ENCODE measurements at regions not wholly inside any gene's neighbourhood (a gene's known extent, or its start where the extent isn't known, plus 50 kb on each side); places are given as distances from the start of the nearest gene placed in this dataset.
A peak's percentile ranks its signal among the peaks of the same experiment; 100 is the strongest.

DNA sequence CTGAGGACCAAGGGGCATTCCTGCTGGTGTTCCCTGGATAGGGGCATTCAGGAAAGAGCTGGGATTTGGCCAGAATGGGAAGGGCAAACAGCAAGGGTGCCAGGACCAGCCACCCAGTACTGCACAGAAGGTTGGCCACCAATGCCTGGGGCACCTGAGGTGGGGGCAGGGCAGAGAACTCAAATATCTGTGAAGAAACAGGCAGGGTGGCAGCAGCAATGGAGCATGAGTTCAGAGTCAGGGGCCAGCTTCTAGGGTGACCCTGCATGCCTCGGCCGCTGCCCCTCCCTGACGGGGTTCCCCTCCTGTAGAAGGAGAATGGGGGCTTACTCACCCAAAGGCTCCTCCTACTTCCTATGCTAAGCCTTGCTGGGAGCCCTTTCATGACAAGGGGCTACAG, 79.3 kb upstream of the SHANK2 start:
- no peak for DNase-seq

DNA sequence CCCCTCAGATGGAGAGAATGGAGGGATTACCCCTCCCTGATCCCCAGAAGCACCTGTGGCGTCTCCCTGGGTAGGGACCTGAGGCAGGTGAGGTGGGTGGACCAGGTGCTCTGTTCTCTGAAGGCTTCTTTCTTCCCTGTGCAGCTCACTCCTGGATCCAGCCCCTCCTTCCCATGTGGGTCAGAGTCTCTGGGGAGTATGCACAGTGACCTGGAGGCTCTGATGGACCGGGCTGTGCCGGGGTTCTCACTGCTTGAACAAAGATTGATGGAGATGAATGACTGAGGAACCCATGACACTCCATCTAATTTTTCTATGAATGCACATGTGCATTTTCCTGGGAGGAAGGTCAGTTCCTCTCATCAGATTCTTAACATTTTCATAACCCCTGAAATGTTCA, 78.6 kb upstream of the SHANK2 start:
- no peak for DNase-seq

DNA sequence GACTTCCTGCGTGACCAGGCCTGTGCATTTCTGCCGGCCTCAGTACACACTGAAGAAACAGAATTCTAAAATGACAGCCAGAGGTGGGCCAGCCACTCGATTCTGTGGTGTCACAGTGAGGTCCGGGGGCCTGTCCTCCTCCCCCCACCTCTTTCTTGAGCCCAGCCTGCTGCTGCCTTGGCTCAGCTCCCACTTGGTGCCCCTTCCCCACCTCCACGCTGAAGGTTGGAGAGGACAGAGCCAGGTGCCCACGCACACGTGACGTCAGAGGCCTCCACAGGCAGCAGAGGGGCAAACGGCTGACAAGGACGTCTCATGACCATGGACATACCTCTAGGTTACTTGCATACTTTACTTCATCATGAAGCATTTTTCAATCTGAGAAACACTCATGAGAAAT, 78.0 kb upstream of the SHANK2 start:
- DNase-seq: no peak

DNA sequence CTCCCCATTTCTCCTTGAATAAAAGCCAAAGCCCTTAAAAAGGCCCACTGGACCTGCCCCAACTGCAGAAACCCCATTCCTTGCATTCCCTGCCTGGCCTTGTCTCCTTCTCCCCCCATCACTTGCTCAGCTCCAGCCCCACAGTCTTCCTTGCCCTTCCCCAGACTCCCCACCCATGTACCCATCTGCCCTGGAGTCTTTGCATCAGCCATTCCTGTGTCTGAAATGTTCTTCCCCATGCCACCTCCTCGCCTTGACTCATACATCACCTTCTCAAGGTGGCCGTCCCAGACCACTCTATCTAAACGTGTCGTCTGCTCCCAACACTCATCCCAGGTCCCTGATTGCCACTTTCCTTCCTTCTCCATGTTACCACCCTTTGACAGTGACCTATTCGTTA, 77.4 kb upstream of the SHANK2 start:
- no peak for DNase-seq

DNA sequence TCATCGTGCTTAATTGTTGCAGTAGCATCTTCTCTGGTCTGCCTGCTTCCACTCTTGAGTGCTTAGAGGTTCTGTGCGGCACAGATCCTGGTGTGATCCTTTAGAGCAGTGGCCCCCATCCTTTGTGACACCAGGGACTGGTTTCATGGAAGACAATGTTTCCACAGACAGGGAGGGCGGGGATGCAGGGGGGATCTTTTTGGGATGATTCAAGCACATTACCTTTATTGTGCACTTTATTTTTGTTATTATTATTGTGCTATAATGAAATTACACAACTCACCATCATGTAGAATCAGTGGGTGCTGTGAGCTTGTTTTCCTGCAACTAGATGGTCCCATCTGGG, 76.8 kb upstream of the SHANK2 start:
- no peak for DNase-seq

DNA sequence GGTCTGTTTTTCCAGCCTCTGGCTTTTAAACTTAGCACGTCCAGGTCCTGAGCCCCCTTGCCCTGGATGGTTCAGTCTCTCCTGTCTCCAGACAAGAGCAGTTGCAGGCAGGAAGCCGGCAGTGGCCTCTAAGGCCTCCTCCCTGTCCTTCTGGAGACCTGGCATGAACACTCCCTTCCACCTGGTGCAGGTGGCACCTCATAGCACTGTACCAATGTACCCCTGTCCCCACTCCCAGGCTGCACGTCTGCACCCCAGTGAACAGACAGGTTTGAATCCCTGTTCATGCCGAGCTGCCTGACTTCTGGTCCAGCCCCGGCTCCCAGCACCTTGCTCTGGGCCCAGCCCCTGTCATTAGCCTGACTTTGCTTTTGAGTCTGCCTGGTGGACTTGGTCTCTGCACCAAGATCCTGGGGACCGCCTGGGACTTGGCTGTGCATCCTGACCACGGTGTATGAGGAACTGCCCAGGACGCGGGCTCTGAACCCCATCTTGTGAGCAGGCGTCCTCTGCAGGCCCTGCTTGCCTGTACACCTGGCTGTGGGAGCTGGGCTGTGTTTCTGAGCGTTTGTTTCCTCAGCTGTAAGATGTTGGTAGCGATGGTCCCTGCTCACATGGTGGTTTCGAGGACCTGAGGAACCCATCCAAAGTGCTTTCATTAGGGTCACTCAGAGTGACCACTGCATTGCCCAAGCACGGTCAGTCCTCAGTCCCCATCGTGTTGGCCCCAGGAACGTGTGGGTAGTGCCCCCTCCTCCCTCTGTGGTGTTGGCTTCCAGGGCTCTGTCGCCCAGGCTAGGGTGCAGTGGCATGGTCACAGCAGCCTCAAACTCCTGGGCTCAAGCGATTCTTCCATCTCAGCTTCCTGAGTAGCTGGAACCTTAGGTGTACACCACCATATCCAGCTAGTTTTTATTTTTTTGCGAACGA, 75.0 kb upstream of the SHANK2 start:
- no peak for DNase-seq

DNA sequence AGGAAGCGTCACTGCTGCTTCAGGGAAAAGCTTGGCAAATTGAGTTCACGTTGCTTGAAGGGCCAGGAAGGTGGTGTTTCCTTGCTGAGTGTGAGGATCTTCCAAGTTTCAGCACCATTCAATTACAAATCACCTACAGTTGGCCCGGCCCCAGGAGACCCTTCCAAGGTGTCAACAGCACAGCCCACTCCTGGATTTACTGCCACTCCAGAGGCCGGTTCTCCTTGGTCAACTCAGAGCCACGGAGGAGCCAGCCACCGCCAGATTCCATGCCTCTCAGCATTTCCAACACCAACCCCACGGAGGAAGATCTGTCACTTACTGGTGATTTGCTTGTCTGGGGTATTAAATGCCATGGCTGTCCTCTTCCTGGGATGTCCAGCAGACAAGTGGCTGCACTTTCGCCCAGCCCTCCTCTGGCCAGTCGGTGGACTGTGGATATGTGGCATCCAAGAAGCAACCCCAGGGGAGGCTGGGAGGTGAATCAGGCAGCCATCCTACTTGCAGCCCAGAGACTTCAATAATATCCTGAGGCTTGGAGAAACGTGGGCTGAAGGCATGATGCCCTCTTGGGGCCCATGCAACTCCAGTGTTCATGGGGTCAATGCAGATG, 74.1 kb upstream of the SHANK2 start:
- no peak for DNase-seq

DNA sequence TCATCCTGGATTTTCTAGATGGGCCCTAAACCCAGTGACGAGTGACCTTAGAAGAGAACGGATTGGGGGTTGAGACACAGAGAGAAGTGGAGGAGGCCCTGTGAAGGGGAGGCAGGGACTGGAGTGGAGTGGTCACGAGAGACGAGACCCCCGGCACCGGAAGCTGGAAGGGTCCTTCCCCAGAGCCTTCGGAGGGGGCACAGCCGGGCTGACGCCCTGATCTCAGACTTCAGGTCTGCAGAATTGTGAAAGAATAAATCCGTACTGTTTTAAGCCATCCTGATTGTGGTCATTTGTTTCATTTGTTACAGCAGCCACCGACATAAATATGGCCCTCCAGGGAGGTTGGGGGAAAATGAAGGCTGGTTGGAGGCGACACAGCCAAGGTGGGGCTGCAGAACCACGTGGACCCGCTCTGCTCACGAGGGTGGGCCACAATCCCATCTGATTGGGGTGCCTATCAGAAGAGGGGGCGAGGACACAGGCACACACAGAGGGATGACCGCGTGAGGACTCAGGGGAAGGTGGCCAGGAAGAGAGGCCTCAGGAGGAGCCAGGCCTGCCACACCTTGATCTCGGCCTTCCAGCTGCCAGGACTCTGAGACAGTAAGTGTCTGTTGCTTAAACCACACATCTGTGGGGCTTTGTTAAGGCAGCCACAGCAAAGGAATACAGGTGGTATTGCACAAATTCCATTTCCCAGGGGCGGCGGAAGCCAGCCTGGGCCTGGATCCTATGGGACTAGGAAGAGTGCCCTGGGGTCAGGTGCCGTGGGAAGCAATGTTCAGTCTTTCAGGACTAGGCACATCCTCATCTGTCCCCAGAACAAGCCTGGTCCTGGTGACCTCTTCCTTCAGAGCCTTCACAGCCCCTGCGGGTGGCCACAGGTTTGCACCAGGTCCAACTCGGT, 73.3 kb upstream of the SHANK2 start:
- no peak for DNase-seq

DNA sequence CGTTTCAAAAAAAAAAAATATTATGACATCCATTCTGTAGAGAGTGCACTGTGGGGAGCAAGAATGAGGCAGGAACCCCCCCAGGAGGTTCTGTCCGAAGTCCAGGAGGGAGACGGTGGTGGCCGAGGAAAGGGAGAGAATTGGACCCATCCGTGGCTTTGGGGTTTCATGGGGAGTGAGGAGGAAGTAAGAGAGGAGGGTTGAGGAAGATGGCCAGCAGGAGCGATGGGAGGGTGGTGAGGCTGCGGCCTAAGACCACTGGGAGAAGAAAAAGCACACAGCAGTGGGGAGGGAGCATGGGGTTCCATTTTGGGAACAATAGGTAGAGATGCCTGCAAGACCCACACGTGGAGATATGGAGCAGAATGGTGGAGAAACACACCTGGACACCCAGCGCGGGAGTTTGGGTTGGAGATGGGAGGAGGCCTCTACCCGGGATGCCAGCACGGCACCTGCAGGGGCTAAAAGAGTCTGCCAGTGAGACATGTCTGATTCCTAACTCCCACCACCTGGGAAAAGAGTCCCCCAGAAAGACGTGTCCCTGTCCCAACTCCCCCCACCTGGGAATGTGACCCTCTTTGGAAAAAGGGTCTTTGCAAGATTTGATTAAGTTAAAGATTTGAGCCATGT, 72.5 kb upstream of the SHANK2 start:
- no peak for DNase-seq

DNA sequence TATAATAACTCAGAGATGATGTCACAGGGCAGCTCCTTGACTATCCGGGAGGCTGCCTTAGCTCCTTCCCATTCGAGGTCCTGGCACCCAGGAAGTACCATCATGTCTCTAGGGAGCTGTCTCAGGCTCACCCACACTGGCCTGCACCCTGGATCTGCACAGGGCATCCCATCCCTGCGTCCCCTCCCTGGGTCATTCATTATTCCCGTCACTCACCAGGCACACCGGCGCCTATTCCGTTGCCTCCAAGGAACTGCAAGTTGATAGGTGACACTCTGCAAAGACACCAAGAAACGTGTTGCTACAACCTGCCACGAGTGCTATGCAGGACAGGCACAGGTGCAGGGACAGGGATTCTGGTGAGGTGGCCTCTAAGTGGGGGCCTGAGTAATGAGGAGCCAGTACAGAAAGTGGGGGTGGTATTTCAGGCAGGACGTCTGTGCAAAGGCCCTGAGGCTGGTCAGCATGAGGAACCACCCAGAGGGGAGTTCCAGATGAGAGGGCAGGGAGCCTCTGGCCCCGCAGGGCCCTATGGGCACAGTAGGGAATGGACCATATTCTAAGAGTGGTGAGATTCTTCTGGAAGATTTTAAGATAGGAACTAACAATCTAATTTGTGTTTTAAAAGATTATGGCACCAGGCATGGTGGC, 71.6 kb upstream of the SHANK2 start:
- DNase-seq: no peak

DNA sequence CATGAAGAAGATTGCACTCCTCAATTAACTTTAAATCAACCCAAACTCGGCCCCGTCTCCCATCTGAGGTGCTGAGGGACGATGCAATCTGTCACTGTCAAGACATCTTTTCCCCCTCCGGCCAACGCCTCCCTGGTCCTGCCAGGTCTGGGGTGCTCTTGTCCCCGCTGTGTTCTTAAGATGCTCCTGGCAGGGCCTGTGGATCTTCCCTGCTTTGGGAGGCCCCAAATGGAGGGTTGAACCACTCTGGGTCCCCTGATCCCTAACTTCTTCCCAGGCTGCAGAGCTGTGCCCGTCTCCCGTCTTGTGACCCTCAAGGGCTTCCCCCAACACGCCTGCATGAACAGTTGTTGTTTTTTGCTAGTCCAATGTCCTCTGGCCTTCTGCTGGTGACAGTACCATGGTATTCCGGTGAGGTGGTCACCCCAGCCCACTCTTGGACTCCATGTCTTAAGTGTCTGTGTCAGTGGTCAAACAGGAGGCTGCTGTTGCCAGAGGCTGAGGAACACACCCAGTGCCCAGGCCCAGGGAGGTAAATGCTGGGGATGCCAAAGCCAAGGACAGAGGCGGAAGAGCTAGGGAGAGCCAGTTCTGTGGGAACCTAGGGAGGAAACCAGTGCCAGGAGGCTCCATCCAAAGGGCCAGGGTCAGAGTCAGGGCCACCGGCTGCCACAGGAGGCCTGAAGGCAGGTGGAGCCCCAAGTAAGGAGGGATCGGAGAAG, 70.6 kb upstream of the SHANK2 start:
- DNase-seq: no peak

DNA sequence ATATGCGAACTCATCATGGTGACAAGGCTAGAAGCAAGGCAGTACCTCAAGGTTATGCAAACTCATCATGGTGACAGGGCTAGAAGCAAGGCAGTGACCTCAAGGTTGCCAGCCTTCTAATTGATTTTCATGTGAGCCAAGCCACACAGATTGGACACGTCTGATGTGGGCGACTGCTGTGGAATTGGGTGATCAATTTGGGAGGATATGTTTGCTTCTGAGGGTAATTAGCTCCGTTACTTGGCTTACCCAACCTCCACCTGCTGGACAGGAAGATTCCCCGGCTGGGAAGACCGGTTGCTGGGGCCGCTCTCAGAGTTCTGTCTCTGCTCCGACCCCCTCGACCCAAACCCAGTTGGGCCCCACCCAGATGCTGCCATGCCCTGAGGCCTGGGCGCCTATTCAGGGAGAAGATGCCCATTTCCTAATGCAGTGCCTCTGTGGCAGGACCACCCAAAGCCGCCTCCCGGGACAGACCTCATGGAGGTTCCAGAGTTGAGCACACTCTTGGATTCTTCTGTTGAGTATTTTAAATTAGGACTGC, 69.9 kb upstream of the SHANK2 start:
- no peak for DNase-seq

DNA sequence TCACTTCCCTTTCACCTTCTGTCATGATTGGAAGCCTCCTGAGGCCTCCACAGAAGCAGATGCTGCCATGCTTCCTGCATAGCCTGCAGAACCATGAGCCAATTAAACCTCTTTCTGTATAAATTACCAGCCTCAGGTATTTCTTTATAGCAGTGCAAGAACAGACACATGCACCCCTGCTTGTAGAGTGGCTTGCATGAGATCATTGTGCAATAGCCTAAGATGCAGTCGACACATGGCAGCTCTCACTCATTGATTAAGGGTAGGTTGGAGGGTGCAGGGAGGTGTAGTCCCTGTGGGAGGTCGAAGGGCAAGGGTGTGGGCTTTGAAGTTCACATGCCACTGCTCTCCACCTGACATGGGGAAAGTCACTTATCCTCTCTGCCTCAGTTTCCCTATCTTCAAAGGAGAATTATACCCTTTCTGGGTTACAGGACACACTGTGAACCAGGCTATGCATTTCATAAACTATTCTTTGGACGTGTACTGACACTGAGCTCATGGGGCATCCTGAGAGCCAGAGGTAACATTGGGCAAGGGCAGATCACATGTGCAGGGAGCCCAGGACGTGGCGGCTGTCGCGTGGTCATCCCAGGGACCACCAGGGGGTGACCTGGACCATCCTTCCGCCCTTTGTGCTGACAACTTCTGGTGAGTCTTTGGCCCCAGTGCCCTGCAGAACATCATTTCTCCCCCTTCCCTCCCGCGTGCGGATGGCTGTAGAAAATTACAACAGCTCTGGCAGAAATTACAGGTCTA, 69.2 kb upstream of the SHANK2 start:
- no peak for DNase-seq

DNA sequence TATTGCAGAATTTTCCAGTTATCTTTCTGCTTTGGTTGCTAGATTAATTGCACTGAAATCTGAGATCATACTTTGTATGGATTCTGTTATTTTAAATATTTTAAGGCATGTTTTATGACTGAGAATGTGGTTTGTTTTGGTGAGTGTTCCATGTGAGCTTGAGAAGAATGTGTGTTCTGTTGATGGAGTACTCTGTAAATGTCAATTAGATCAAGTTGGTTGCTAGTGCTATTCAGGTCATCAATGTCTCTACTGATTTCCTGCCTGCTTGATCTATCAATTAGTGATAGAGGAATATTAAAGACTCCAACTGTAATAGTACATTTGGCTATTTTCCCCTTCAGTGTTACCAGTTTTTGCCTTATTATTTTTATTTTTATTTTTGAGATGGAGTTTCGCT, 64.3 kb upstream of the SHANK2 start:
- DNase-seq: no peak

DNA sequence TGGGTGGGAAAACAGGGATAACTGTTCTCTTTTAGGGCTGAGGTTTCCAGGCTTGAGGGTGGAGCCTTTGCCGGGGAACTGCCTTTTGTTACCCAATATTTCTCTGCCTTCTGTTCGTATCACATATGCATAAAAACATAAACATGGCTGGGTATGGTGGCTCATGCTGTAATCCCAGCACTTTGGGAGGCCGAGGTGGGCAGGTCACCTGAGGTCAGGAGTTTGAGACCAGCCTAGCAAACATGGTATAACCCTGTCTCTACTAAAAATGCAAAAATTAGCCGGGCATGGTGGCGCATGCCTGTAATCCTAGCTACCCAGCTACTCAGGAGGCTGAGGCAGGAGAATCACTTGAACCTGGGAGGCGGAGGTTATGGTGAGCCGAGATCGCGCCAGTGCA, 60.2 kb upstream of the SHANK2 start:
- peak; percentile 4 for DNase-seq

DNA sequence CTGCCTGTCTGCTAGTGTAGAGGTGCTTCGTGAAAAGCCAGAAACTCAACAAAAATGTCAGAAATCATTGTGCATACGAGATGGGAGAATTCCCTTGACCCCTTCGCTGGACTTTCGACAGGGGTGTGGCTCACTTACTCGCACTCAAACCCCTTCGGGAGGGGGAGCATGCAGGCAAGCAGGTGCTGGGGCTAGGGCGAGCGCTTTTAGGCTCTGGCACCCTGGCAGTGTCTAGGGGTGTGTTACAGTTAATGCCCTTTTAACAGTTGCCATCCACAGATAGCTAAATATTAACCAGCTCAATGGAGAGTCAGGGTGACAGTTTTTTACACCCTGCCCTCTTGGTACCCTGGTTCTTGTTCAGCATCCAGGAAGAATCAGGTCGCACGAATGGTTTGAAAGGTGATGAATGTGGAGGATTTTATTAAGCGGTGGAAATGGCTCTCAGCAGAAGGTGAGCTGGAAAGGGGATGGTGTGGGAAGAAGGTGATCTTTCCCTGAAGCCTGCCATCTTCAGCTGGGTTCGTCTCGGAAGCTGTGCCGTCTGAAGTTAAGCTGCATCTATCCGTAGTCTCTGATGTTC, 59.6 kb upstream of the SHANK2 start:
- DNase-seq: peak; percentile 2

DNA sequence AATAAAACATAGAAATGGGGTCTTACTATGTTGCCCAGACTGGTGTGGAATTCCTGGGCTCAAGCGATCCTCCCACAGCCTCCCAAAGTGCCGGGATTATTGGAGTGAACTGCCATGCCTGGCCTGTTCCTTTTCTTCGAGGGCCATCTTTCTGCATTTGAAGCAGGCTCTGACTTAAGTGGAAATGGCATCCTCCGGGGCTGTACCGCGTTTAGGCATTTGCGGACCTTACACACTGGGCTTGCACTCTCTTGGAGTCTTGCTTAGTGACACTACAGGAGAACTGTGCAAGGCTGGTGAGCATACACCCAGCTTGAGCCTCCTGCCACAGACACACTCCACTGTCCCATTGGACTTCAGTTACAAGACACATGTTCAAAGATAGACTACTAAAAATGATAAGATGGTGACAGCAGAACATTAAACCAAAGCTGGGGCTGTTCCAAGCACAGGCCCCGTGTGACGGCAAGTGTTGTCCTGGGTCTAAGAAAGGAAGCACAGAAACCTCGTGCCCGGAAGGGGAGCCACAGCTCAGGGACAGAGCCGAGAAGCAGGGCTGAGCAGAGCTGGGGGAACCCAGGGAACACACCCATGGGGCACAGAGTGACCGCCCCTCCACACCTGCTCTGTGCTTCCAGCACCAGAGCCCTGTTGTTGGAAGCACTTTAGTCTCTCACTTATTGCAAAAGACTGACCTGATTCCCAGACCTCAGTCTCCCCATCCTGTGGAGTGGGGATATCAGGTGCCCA, 59.0 kb upstream of the SHANK2 start:
- no peak for DNase-seq

DNA sequence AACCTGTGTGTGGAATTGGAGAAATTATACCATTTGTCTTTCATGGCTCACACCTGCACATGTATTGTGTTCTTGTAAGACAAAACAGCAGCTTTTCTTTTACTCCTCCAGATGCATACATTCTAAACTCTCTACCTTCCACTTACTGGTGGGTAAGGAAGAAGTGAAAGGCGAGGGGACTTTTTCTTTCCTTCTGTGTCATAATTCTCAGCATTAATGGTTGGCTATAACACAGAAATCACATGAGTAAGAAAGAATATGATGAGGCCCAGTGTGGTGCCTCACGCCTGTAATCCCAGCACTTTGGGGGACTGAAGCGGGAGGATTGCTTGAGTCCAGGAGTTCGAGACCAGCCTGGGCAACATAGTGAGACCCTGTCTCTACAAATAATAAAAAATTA, 57.8 kb upstream of the SHANK2 start:
- no peak for DNase-seq

DNA sequence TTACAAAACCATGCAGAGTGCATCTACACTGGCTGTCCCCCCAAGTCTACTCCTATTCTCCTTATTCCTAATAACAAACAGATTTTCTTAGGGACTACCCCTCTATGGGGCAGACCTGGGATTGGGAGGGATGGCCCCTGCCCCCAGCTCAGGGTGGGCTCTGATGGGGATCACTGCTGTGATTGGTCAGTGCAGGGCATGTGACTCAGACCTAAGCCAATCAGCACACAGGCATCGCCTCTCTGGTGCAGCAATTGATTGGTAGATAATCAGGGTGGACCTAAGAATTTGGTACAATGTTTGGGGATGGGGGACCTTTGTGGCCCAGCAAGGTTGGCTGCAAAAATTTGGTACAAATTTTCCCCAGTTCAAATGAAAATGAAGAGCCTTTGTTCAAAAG, 57.2 kb upstream of the SHANK2 start:
- DNase-seq: no peak

DNA sequence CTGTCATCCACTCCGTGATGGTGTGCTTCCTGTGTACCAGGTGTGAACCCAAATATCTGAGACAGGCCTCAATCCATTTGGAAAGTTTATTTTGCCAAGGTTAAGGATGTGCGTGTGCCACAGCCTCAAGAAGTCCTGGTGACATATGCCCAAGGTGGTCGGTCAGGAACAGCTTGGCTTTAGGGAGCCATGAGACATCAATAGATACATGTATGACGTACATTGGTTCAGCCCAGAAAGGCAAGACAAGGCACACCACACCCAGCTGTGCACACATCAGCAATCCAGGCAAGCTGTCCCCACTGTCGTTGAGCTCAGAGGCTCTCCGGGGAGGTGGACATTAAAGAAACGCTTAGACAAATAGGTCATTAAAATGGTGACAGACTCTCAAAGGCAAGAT, 56.8 kb upstream of the SHANK2 start:
- DNase-seq: no peak

Data from activated CD4-positive, alpha-beta T cell treated with anti-CD3 and anti-CD28 coated beads for 1 hour (primary cell).